ENCODE measurements at regions not wholly inside any gene's neighbourhood (a gene's known extent, or its start where the extent isn't known, plus 50 kb on each side); places are given as distances from the start of the nearest gene placed in this dataset.
A peak's percentile ranks its signal among the peaks of the same experiment; 100 is the strongest.

DNA sequence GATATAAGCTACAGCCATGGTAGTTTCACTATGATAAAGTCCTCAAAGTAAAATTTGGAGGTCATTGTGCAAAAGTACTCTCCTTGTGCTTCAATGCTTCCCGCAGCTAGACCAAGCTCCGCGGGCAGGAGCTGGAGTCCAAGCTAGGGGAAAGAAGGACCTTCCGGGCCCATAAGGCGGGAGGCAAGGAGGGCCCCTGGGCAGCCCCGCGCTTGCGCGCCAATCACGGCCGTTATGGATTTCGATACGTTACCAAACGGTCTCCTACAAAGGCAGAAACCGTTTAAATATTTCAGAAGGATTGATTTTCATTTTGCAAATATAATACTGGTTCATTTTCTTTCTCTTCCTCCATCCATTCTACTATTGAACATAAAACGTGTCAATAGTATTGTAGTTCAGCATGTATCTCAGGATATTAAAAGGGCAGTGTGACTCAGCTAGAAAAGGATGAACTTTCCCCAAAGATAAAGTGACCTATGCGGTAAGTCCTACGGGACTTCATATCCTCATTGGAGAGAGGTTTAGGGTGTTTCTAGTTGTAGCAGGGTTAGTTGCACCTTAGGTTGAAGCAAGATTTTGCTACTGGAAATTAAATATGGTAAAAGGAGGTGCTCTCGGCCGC is 128.0 kb downstream of the KIF20B start:
- no peak for DNase-seq

DNA sequence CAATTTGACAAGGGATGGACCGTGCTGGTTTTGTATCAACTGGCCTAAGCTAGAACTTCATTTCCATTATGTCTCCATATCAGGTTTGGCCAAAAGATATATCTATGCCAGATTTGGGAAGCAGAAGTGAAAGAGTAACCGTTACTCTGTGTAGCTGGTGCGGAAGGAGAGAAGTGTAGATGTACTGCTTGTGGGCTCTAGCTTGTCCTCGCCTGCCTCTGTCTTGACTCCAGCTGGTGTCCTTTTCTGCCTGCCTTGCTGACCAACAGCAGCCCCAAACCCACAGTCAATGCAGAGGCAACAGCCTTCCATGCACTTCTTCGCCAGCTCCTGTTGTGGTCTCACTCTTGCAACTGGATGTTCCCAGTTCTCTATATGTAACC is 128.5 kb downstream of the KIF20B start:
- no peak for DNase-seq

DNA sequence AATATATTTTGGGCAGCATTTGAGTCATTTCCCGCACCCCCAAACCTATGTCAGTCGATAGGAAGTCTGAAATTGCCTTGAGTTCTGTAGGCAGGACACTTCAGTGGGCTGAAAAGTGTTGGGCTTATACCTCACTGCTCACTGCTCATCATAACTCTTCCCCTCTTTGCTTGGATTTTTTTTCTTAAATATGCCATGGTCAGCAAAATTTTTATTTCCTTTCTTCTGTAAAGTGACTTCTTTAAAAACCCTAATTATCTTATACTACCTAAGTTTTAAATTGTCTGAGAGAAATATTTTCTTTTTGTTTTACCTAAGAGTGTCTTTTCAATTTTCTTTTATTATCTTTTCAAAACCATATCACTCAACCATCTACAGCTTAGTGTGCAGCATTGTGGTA is 129.2 kb downstream of the KIF20B start:
- no peak for DNase-seq

DNA sequence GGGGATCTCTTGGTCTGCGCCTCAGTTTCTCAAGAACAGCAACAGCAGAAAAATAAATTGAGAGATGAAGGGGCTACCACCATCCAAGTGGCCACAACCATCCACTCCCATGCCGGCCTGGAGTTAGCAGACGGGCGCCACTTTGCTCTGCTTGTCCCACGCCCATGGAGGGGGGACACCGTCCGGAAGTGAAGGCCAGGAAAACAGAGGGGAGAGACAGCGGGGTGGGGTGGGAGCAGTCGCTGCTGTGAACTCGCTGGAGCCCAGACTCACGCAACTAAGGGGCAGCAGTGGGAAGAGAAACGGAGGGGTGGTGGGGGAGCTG is 135.4 kb downstream of the KIF20B start:
- no peak for DNase-seq

DNA sequence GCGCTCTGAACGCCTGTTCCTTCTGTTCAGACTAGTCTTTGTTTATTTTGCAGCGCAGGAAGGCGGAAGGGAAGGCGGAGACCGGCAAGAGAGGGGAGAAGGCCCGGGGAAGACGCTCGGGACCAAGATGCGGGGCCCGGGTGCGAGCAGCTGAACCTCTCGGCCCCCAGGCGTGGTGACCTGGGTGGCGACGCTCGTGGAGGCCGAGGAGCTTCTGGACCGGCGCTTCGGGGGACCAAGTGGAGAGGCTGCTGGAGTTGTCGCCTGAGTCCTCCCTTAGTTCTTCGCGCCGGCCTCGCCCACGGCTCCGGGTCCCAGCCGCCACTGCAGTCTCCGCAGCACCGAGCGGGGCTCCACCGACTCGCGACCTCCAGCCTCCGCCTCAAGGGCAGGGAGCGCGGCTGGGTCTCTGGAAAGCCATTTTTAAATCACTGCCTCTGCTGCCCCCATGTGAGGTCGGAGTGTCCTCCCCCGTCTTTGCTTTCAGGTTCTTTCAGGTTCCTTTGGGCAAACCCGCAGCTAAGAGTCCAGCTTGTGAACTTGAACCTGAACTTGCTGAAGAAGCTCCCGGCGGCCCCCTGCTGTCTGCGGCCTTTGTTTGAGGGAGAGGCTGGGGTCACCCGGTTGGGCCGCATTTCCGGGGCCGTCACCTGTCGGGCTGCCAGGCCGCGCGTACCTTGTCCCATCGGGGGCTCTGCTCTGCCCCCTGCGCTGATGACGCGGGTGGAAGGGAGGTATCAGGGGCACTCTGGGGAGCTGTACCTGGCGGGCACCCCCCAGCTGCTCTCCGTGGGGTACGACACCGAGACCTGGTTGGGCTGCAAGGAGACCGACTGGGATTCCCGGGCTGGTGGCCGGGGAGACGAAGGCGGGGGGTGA is 136.0 kb downstream of the KIF20B start:
- peak in 1 of 2 experiments; percentile 23 for DNase-seq

DNA sequence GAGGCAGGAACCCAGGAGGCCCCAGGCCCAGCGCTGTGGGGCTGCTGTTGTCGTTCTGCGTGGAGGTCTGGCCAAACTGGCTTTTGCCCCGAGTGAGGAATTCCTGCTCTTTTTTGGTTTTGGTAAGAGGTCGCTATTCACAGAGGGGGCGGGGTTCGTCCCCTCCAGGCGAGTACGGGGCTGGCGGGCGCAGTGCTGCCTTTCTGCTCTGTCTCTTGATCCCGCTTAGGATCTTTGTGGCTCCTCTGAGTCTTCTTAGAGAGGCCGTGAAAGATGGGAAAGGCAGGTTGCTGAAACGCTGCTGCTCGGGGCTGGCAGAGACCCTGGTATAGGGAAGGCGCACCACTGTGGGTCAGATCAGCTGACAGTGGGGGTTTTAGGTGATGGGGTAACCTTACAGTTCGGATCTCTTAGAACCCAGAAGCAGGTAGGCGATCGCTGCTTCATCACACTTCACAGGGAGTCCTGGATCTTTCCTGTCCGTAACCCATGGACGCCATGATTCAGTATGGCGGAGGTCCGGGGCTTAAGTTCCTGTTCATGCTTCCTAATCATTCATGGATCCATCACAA is 136.7 kb downstream of the KIF20B start:
- DNase-seq, result no peak

DNA sequence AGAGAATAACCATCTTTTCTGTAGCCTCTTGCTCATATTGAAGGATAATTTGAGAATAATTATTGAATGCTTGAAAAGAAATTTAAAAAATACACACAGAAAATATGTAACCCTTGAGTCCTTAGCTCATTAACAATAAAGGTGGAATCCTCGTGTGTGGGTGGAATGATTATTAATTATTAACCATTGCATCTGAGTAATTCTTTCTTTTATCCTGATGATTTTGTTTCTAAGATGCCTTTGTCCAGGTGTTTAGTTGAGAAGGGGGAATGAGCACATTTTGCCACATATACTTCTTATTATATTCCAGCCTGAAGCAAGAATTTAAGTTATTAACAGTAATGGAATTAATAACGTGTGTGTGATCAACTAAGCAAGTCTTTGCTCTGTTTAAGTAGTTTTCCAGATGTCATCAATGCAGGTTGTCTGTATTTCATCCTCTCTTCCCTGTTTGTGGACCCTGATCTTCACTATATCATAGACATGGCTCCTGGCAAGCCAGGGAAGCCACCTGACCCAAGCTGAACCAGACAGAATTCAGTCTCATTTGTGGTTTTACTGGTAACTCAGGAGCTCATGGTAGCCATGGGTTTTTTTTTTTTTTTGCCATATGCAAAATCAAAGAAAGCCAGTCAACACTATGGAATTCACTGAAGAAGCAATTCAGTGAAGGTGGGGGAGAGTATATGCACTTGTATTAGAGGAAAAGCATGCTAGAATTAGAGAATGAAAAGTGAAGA is 144.3 kb downstream of the KIF20B start:
- DNase-seq, result peak in 1 of 2 experiments; percentile 6

DNA sequence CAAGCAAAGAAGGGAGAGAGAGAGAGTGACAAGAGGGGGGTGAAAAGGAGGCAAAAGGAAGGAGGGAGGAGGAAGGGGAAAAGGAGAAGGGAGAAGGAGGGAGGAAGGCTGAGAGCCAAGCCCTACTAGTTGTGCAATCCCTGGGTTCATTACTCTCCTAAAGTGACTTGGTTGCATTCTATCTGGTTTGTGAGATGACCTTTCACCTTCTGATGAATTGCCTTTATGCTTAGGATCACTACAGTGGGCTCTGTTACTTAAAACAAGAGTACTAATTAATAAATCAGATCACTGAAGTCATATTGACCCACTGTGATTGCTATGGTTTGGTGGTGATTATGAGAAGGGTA is 144.9 kb downstream of the KIF20B start:
- DNase-seq, result no peak

DNA sequence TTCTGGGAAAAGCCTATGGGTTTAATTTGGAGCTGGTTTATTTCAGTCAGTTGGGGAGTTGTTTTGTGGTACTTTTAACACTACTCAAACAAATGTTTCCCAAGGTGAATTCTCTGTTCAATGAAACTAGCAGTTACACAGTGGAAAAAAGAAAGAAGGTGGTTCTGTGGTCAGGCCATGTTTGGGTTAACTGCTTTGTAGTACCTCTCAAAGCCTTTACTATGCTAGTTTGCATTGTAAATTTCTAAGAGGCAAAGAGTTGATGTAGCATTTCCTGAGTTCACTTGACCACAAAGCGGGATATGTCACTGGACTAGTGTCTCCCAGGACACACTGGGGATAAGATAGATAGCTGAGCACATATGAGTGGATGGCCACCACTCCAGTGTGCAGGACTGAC is 145.4 kb downstream of the KIF20B start:
- peak; percentile 34 to 50 for DNase-seq

DNA sequence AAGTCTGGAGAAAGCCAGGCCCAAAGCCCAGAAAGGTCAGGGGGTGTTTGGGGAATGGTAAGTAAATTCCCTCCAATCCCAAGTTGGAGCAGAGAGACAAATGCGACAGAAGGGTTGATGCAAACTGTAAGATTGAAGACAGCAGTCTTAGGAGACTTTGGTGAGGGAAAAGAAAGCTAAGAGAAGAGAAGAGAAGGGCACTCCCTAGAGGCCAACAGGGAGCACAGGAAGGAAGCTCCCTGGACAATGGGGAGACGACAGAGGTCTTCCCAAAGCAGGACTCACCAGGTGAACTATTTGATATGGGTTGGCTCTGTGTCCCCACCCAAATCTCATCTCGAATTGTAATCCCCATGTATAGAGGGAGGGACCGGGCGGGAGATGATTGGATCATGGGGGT is 151.5 kb downstream of the KIF20B start:
- no peak for DNase-seq

DNA sequence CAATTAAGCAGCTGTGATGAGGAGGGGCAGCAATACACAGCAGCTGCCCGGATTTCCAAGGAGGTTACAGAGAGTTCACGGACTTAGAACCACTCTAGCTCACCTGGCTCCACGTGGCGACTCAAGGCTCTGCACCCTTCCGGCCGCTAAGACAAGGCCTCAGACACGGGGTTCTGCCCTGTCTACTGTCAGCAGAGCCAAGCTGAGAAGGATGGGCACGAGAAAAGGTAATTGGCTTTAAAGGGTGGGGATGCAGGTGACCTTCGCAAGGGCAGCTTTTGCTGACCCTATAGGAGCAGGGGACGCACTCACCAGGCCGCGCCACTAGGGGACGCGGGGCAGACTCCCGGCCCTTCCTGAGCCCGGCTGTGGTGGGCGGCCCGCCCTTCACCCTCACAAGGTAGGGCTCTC is 152.4 kb downstream of the KIF20B start:
- no peak for DNase-seq

DNA sequence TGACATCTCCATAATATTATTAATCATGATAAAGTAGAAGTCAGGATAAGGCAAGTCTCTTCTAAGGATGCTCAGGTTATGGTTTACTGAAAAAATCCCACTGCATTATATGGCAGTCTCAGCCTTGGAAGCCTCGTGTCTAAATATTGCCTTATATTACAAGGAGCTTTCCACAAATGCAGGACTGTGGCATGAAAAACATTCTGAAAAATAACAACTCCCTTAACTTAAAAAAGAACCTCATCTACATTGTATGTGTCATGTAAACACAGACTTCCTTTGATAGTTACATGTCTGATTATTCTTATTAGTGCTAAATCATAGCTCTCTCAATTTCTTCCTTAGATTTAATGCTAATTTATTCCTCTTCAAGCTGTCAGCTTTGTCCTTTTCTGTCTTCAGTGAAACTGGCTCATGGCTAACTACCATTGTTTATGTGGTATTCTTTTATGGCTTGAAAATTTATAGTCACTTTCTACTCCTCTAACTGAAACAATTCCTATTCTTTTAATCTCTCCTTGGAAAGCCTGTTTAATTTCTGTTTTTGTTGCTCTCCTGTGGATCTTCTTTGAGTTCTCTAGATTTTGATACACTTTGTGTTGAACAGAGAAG is 156.1 kb downstream of the KIF20B start:
- DNase-seq, result no peak

DNA sequence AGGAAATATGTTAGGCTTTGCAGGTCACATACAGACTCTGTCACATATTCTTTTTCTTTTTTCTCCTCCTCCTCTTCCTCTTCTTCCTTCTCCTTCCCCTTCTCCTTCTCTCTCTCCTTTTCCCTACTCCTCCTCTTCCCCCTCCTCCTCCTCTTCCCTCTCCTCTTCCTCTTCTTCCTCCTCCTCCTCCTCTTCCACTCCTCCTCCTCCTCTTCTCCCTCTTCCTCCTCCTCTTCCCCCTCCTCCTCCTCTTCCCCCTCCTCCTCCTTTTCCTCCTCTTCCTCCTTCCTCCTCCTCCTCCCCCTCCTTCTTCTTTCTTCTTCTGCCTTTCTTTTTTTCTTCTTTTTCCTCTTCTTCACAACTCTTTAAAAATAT is 159.8 kb downstream of the KIF20B start:
- no peak for DNase-seq

DNA sequence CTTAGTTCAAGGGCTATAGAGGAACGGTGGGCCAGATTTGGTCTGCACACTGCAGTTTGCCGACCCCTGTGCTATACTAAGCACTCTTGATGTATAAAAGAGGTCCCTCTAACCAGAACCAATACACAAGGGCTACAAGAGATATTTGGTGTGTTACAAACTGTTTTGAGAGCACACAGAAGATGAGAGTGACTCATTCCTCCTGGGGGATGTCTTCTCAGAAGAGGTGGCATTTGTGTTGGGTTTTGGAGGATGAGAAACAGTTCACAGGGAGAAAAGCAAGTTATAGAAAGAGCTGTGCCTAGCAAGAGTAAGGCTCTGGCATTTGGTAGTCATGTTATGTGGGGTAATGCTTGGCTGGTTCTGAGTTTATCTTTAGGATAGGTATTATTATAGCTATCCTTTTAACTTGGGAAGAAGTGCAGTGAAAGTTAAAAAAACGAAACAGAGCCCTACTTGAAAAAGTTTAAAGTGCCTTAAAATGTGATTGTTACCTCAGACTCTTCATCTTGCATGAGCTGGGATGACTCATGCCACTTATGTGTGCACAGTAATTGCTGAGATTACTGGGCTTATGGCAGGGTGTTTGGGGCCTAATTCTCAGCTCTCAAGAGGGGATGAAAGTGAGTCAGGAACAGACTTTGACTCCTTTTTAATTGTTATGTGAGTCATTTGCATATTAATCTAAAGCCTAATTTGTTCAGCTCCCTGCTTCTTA is 160.4 kb downstream of the KIF20B start:
- no peak for DNase-seq

DNA sequence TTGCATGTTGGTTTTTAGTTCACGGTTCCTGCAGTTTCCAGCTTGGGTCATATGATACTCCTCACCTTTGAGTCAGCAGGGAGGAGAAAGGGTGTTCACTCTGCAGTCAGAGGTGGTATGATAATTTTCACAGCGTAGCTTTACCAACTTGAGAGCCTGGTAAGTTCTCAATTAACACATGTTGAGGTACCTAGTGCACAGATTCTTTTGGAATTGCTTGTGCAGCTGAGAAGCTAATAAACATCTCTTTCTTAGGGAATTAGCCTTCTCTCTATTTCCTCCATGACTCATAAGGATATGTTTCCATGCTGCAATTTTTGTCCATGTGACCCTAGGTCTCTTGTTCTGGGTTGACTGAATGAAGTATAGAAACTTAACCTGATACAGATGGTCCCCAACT is 166.6 kb downstream of the KIF20B start:
- DNase-seq, result peak in 1 of 2 experiments; percentile 3

DNA sequence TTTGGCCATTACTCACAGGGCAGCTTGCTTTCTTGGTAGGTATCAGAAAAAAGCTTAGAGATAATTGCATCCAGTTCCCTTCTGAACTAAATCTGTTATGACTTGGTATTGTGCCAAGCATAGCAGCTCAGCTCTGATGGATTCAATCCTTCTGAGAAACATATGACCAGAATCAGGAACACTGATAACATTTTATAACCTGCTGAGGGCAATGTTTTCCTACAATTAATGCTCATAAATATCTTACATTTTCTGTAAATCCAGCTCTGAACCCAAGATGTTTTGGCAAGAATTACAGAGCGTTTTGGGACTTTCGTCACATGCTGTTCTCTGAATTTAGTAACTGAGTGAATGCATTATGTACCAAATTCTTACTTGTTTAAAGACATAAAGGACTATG is 167.8 kb downstream of the KIF20B start:
- DNase-seq, result no peak

DNA sequence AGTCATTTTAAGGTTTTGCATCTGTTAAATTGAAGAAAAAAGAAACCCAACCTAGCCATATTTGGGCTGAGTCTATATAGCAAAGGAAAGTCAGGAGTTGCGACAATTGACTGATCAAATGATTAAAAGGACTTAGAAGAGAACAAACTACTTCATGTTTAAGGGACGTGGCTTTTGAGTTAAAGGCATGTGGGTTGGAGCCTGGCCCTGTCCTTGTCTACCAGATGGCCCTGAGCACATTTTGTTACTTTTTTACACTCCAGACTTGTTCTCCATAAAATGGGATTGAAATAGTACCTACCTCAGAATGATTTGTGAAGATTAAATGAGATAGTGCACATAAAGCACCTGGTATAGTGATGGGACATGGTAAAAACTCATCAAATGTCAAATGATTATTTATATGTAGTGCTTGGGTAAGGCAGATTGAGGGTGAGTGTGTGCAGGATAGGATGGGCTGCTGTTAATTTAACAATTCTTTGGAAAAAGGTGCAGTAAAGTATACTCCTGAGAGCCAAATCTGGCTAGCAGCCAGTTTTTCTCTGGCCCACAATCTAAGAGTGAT is 168.3 kb downstream of the KIF20B start:
- DNase-seq, result no peak

DNA sequence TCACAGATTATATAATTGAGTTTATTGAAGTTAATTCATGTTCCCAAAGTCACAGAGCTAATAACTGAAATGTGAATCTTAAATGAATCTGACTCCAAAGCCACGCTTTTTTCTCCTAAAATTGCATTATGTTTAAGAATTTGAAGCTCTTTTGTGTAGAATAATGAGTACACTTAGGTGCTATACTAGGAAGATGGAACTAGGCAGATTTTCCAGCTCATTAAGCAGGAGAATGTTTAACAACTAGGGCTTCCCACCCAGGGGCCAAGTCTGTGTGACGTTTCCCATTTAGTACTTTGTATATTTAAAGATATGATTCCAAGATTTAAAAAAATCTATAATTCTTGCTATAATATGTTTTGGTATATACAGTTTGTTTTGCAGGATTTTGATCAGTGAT is 169.5 kb downstream of the KIF20B start:
- no peak for DNase-seq

DNA sequence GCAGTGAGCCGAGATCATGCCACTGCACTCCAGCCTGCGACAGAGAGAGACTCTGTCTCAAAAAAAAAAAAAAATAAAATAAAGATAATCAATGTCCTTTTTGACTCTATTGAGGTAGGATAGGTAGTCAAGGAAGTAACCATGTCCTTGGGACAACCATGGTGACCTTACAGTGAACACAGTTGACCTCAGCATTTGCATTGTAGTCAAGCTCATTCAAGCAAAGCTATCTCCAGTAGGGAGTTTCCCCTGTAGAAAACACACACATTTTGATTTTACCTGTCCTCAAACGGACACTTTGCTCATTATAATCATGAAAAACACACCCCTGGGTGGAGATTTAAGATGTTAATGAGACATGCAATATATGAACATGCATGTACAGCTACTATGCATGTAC is 171.7 kb downstream of the KIF20B start:
- peak in 1 of 2 experiments; percentile 5 for DNase-seq

DNA sequence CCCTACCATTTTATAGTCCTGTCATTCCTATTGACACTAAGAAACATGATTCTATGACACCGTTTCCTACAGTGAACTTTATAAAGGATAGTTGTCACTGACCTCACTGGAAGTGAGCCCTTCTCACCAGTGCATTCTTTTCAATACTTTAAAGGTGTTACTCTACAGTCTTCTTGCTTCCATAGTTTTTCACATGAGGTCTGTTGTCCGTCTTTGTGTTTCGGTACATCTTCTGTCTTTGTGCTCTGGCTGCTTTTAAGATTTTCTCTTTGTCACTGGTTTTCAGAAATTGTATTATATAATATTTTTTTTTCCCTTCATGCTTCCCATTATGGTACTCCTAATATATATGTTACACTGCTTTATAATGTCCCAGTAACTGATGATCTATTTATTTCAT is 174.2 kb downstream of the KIF20B start:
- no peak for DNase-seq

DNA sequence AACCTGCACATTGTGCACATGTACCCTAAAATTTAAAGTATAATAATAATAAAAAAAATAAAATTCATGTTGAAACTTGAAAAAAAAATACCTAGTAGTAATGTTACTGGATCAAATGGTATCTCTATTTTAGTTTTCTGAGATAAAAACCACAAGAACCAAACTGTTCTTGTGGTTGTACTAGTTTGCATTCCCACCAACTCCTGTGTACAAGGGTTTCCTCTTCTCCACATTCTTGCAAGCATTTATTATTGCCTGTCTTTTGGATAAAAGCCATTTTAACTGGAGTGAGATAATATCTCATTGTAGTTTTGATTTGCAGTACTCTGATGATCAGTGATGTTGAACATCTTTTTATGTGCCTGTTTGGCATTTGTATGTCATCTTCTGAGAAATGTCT is 177.7 kb downstream of the KIF20B start:
- DNase-seq, result no peak

DNA sequence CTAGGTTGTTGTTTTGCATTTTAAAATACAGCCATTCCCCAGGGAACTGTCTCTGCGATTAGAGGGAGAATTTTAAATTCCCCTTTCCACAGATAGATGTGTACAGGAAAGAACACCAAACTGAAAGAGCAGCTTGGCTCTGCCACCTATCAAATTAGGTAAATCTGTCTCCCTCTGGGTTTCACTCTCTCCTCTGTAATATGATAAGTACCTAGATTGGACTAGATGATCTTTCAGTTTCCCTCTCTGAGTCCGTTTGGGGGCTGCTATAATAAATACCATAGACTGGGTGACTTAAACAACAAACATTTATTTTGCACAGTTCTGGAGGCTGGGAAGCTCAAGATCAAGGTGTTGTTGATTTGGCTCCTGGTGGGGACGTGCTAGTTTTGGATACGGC is 186.0 kb downstream of the KIF20B start:
- peak; percentile 39 to 71 for DNase-seq
